ENCODE measurements at regions not wholly inside any gene's neighbourhood (a gene's known extent, or its start where the extent isn't known, plus 50 kb on each side); places are given as distances from the start of the nearest gene placed in this dataset.
"Not testable (repeated sequence)": the region's sequence is repeated elsewhere in the genome, so short reads cannot be mapped to it uniquely, and the experiment has no call there.

GRCh38 chrX:128619490-128619889 lies 567.3 kb upstream of the ACTRT1 start:
- no peaks in the 10 kb centered on the region for H3K36me3 ChIP-seq (ENCODE audit: low read length)
- no peak overlapping the region for H2AFZ ChIP-seq (ENCODE audit: low read depth, low read length, severe bottlenecking)
- H4K20me1 ChIP-seq (ENCODE audit: low read depth, low read length): no peaks in the 10 kb centered on the region
- no peak overlapping the region for H3K9ac ChIP-seq (ENCODE audit: low read length)
- H3K4me2 ChIP-seq (ENCODE audit: low read depth, low read length, poor library complexity, severe bottlenecking): no peak overlapping the region
- H3K4me3 ChIP-seq (ENCODE audit: insufficient read depth, low read length, poor library complexity, severe bottlenecking): no peak overlapping the region
- H3F3A ChIP-seq (ENCODE audit: insufficient read depth): no peaks in the 10 kb centered on the region
- no peak for TF ChIP-seq EZH2phosphoT487 (conservative IDR thresholded peaks at IDR 0.05; ENCODE audit: low read length)
- TF ChIP-seq CTCF (IDR thresholded peaks at IDR 0.05; ENCODE audit: insufficient read depth, low read length, poor library complexity, severe bottlenecking): no peak
- no peaks in the 10 kb centered on the region for H3K27me3 ChIP-seq (ENCODE audit: low read length)
- no peak overlapping the region for H3K27ac ChIP-seq (ENCODE audit: low read depth, low read length)
- H3K9me2 ChIP-seq (replicated peaks; ENCODE audit: insufficient read depth, low read length): no peaks in the 10 kb centered on the region
- no peaks in the 10 kb centered on the region for H3K9me3 ChIP-seq (ENCODE audit: insufficient read depth, low read length)
- H3K79me2 ChIP-seq (ENCODE audit: insufficient read depth, low read length): no peaks in the 10 kb centered on the region

DNA sequence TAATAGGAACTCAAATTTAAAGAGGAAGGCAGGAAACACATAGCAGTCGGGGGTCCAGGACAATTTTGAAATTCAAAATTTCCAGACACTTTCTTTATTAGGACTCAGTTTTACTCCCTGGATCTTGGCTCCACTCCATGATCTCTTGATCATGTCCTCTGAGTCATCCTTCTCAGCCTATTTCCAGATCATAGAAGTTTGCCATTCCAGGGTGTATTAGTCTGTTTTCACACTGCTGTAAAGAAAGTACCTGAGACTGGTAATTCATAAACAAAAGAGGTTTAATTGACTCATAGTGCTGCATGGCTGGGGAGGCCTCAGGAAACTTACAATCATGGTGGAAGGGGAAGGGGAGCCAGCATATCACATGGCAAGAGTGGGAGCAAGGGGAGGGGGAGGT lies 564.7 kb upstream of the ACTRT1 start:
- Histone ChIP-seq H3K27me3 (ENCODE audit: low read length) (no peaks in the 10 kb centered on the region), H2AFZ (ENCODE audit: low read depth, low read length, severe bottlenecking) (no peak overlapping the region), H3F3A (ENCODE audit: insufficient read depth) (no peaks in the 10 kb centered on the region), H3K4me2 (ENCODE audit: low read depth, low read length, poor library complexity, severe bottlenecking) (no peak overlapping the region), H3K9me3 (ENCODE audit: insufficient read depth, low read length) (no peaks in the 10 kb centered on the region), H3K36me3 (ENCODE audit: low read length) (no peaks in the 10 kb centered on the region), H4K20me1 (ENCODE audit: low read depth, low read length) (no peaks in the 10 kb centered on the region), H3K9ac (ENCODE audit: low read length) (no peak overlapping the region), H3K9me2 (replicated peaks; ENCODE audit: insufficient read depth, low read length) (no peaks in the 10 kb centered on the region), H3K79me2 (ENCODE audit: insufficient read depth, low read length) (no peaks in the 10 kb centered on the region), H3K27ac (ENCODE audit: low read depth, low read length) (no peak overlapping the region), H3K4me3 (ENCODE audit: insufficient read depth, low read length, poor library complexity, severe bottlenecking) (no peak overlapping the region)
- TF ChIP-seq EZH2phosphoT487 (conservative IDR thresholded peaks at IDR 0.05; ENCODE audit: low read length): no peak
- TF ChIP-seq CTCF (IDR thresholded peaks at IDR 0.05; ENCODE audit: insufficient read depth, low read length, poor library complexity, severe bottlenecking): no peak

DNA sequence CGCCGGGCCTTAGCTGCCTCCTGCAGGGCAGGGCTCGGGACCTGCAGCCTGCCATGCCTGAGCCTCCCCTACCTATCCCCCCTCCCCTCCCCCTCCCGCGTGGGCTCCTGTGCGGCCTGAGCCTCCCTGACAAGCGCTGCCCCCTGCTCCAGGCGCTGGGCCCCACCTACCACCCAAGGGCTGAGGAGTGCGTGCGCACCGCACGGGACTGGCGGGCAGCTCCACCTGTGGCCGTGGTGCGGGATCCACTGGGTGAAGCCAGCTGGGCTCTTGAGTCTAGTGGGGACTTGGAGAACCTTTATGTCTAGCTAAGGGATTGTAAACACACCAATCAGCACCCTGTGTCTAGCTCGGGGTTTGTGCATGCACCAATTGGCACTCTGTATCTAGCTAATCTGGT lies 554.6 kb upstream of the ACTRT1 start:
- not testable (repeated sequence) for H3K9me2 ChIP-seq (replicated peaks; ENCODE audit: insufficient read depth, low read length); H2AFZ ChIP-seq (ENCODE audit: low read depth, low read length, severe bottlenecking); H3K4me3 ChIP-seq (ENCODE audit: insufficient read depth, low read length, poor library complexity, severe bottlenecking); H3K9ac ChIP-seq (ENCODE audit: low read length); H3K27ac ChIP-seq (ENCODE audit: low read depth, low read length); H3K4me2 ChIP-seq (ENCODE audit: low read depth, low read length, poor library complexity, severe bottlenecking); H3K9me3 ChIP-seq (ENCODE audit: insufficient read depth, low read length); H4K20me1 ChIP-seq (ENCODE audit: low read depth, low read length); H3F3A ChIP-seq (ENCODE audit: insufficient read depth); H3K79me2 ChIP-seq (ENCODE audit: insufficient read depth, low read length); H3K36me3 ChIP-seq (ENCODE audit: low read length); H3K27me3 ChIP-seq (ENCODE audit: low read length)

- H2AFZ ChIP-seq (ENCODE audit: low read depth, low read length, severe bottlenecking); H4K20me1 ChIP-seq (ENCODE audit: low read depth, low read length); H3K9me3 ChIP-seq (ENCODE audit: insufficient read depth, low read length); H3K9ac ChIP-seq (ENCODE audit: low read length); H3K4me2 ChIP-seq (ENCODE audit: low read depth, low read length, poor library complexity, severe bottlenecking); H3K9me2 ChIP-seq (replicated peaks; ENCODE audit: insufficient read depth, low read length); H3K79me2 ChIP-seq (ENCODE audit: insufficient read depth, low read length); H3K27ac ChIP-seq (ENCODE audit: low read depth, low read length); H3K4me3 ChIP-seq (ENCODE audit: insufficient read depth, low read length, poor library complexity, severe bottlenecking); H3K27me3 ChIP-seq (ENCODE audit: low read length); H3K36me3 ChIP-seq (ENCODE audit: low read length); H3F3A ChIP-seq (ENCODE audit: insufficient read depth): not testable (repeated sequence)
Measured at GRCh38 chrX:128606357-128606756, 554.2 kb upstream of the ACTRT1 start.

All from SU-DHL-6 (cell line).